Colonic mucosa (tissue), 4 donors: ENCODE measurements at regions not wholly inside any gene's neighbourhood (a gene's known extent, or its start where the extent isn't known, plus 50 kb on each side); places are given as distances from the start of the nearest gene placed in this dataset.

Source experiments
- DNase-seq: peaks from one replicate; pipeline ENCODE4 v3.0.0-alpha.2; 2020
- H3K27ac ChIP-seq: fragments of 200-600 bp; one replicate; pipeline ENCODE4 v1.8.0; 2021
- H3K27me3 ChIP-seq: fragments of 200-600 bp; one replicate; pipeline ENCODE4 v1.8.0; 2021
- H3K36me3 ChIP-seq: fragments of 200-600 bp; one replicate; pipeline ENCODE4 v1.8.0; 2021
- H3K4me1 ChIP-seq: fragments of 200-600 bp; one replicate; pipeline ENCODE4 v1.8.0; 2021; ENCODE audit warnings: mild to moderate bottlenecking
- H3K4me3 ChIP-seq: fragments of 200-600 bp; one replicate; pipeline ENCODE4 v1.8.0; 2021
- H3K9ac ChIP-seq, 2 donors: one replicate each; pipeline ENCODE4 v1.7.0; 2013; ENCODE audit warnings: control low read depth in 2 of 2, low read depth in 2 of 2, low read length in 2 of 2
- H3K9me3 ChIP-seq: fragments of 200-600 bp; one replicate; pipeline ENCODE4 v1.8.0; 2021
- intact Hi-C: fragments of 100-400 bp; cut with DNase I; formaldehyde crosslinking; loops from one replicate; pipeline ENCODE4 v1.14.1; 2022
- TF ChIP-seq, protein P1 (sequence below): fragments of 200-600 bp; IDR thresholded peaks from one replicate; pipeline ENCODE4 v1.8.0; 2022; ENCODE audit warnings: antibody characterized with exemption, mild to moderate bottlenecking
- donor health status: healthy.
- donor health status: DM: no; HTN: no; CAD: no.
- donor health status: DM: no; HTN: no; CAD: no.

DNA sequence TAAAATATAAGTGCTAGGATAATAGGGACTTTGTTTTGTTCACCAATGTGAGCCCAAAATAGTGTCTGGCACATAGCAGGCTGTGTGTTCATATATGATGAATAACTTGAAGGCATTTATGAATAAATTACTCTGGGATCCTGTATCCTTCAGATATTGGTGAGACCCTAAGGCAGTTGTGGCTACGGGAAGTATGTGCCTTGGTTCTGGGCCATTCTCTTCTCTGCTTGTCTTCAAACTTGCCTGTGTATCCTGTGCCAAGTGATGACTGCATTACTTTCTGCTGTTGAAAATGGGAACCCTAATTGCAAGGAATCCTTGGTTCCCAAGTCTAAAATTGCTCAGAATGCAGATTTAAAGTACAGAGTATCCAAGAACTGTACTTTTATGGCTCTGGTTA, 67.6 kb upstream of the KTN1 start:
- no peak overlapping the region for H3K9ac ChIP-seq
- TF ChIP-seq, protein P1, sequence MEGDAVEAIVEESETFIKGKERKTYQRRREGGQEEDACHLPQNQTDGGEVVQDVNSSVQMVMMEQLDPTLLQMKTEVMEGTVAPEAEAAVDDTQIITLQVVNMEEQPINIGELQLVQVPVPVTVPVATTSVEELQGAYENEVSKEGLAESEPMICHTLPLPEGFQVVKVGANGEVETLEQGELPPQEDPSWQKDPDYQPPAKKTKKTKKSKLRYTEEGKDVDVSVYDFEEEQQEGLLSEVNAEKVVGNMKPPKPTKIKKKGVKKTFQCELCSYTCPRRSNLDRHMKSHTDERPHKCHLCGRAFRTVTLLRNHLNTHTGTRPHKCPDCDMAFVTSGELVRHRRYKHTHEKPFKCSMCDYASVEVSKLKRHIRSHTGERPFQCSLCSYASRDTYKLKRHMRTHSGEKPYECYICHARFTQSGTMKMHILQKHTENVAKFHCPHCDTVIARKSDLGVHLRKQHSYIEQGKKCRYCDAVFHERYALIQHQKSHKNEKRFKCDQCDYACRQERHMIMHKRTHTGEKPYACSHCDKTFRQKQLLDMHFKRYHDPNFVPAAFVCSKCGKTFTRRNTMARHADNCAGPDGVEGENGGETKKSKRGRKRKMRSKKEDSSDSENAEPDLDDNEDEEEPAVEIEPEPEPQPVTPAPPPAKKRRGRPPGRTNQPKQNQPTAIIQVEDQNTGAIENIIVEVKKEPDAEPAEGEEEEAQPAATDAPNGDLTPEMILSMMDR = no peak
- intact Hi-C loops = no loop called here
- no peaks in the 10 kb centered on the region for H3K4me1 ChIP-seq
- no peaks in the 10 kb centered on the region for H3K36me3 ChIP-seq
- H3K27ac ChIP-seq = no peak overlapping the region
- no peak overlapping the region for H3K4me3 ChIP-seq
- no peaks in the 10 kb centered on the region for H3K27me3 ChIP-seq
- DNase-seq = no peak
- no peaks in the 10 kb centered on the region for H3K9me3 ChIP-seq

DNA sequence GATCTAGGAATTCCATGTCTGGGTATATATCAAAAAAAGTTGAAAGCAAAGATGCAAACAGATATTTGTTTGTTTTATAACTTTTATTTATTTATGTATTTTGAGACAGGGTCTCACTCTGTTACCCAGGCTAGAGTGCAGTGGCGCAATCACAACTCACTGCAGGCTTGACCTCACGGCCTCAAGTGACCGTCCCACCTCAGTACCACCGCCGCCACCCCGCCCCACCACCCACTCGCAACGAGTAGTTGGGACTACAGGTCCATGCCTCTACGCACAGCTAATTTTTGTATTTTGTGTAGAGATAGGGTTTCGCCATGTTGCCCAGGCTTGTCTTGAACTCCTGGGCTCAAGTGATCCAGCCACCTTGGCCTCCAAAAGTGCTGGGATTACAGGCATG, 66.5 kb upstream of the KTN1 start:
- Histone ChIP-seq H3K27ac (no peak overlapping the region), H3K36me3 (no peaks in the 10 kb centered on the region), H3K9ac (no peak overlapping the region), H3K27me3 (no peaks in the 10 kb centered on the region), H3K4me1 (no peaks in the 10 kb centered on the region), H3K9me3 (no peaks in the 10 kb centered on the region), H3K4me3 (no peak overlapping the region)
- no peak for DNase-seq
- TF ChIP-seq, protein P1 = no peak
- intact Hi-C loops = no loop called here

DNA sequence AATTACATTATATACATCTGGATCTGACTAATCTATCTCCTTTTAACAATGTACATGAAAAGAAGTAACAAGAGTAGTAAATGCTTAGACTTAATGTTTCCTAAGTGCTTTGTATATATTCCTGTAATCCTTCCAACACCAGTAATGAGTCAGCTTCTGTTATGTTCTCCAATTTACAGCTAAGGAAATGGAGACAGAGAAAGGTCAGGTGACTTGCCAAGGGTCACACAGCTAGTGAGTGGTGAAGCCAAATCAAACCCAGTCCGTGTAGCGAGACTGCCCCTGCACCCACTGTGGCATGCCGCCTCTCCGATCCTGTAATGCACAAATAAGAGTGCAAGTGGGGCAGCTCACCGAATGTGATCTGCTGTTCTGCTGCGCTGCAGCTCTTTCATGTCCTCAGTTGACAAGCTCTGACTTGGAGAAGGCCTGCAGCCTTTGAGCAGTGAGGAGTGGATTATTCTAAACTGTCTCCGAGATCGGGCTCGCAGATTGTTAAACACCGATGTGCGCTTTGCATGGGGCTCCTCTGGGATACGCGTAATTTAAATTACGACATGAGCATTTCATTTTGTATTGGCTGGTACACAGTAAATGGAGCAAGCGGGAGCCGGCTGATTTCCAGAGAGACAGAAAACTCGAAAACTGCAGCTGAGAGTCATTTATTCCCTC, 65.1 kb upstream of the KTN1 start:
- no peak for DNase-seq
- no peaks in the 10 kb centered on the region for H3K36me3 ChIP-seq
- H3K9ac ChIP-seq = no peak overlapping the region
- no peaks in the 10 kb centered on the region for H3K4me1 ChIP-seq
- H3K27me3 ChIP-seq = no peaks in the 10 kb centered on the region
- H3K27ac ChIP-seq = no peak overlapping the region
- TF ChIP-seq, protein P1 = no peak
- H3K9me3 ChIP-seq = no peaks in the 10 kb centered on the region
- intact Hi-C loops = no loop called here
- H3K4me3 ChIP-seq = no peak overlapping the region

DNA sequence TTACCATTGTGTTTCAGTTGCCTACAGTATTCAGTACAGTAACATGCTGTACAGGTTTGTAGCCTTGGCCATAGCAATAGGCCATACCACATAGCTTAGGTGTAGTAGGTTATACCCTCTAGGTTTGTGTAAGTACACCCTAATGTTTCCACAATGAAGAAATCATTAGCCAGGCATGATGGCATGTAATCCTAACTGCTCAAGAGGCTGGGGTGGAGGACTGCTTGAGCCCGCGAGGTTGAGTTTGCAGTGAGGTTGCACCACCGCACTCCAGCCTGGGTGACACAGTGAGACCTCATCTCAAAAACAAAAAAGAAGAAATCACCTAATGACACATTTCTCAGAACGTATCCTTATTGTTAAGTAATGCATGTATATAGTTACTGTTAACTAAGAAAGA, 63.2 kb upstream of the KTN1 start:
- H3K4me3 ChIP-seq = no peak overlapping the region
- TF ChIP-seq, protein P1 = no peak
- intact Hi-C loops = no loop called here

DNA sequence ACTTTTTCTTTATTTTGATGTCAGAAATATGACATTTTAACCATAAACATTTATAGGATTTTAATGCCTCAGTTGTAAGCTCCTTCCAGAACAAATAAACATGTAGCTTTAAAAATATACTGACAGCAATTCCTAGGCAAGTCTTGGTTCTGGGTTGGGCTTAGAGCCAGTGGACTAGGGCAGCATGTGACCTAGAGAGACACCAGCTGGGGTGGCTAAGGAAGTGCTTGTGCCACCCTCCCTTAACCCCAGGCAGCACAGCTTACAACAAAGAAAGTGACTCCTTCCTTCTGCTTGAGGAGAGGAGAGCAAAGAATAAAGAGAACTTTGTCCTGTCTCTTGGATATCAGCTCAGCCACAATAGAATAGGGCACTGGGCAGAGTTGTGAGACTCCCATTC, 61.6 kb upstream of the KTN1 start:
- no peaks in the 10 kb centered on the region for H3K27me3 ChIP-seq
- H3K27ac ChIP-seq = no peak overlapping the region
- H3K9me3 ChIP-seq = no peaks in the 10 kb centered on the region
- no peak overlapping the region for H3K4me3 ChIP-seq
- DNase-seq = no peak
- no peaks in the 10 kb centered on the region for H3K4me1 ChIP-seq
- intact Hi-C loops = no loop called here
- TF ChIP-seq, protein P1 = no peak
- H3K36me3 ChIP-seq = no peaks in the 10 kb centered on the region
- H3K9ac ChIP-seq = no peak overlapping the region

More for the DNA sequence above, 63.2 kb upstream of the KTN1 start:
- no peaks in the 10 kb centered on the region for H3K27me3 ChIP-seq
- H3K9ac ChIP-seq = no peak overlapping the region
- no peaks in the 10 kb centered on the region for H3K36me3 ChIP-seq
- H3K9me3 ChIP-seq = no peaks in the 10 kb centered on the region
- no peak for DNase-seq
- H3K27ac ChIP-seq = no peak overlapping the region
- no peaks in the 10 kb centered on the region for H3K4me1 ChIP-seq
